Muscle of leg (tissue), 3 donors: ENCODE measurements at regions not wholly inside any gene's neighbourhood (a gene's known extent, or its start where the extent isn't known, plus 50 kb on each side); places are given as distances from the start of the nearest gene placed in this dataset.

ENCODE experiments used
- DNase-seq: peaks from one replicate; pipeline ENCODE4 v3.0.0; 2013
- H3K27ac ChIP-seq: one replicate; pipeline ENCODE4 v1.5.1; 2013; ENCODE audit warnings: mild to moderate bottlenecking, low read length, control low read depth
- H3K27me3 ChIP-seq: one replicate; pipeline ENCODE4 v1.6.1; 2013; ENCODE audit warnings: low read length; ENCODE audit not compliant: control insufficient read depth, insufficient read depth
- H3K36me3 ChIP-seq: one replicate; pipeline ENCODE4 v1.6.1; 2013; ENCODE audit warnings: low read length; ENCODE audit not compliant: control insufficient read depth, insufficient read depth
- H3K4me1 ChIP-seq: one replicate; pipeline ENCODE4 v1.6.1; 2013; ENCODE audit warnings: low read length; ENCODE audit not compliant: control insufficient read depth, insufficient read depth
- H3K4me3 ChIP-seq: one replicate; pipeline ENCODE4 v1.5.1; 2013; ENCODE audit warnings: low read length, control low read depth
- H3K9me3 ChIP-seq: replicated peaks from 2 replicates; pipeline ENCODE4 v1.6.1; 2013; ENCODE audit warnings: low read depth, low read length; ENCODE audit not compliant: control insufficient read depth
- WGBS: methylation state at CpG from one replicate; pipeline ENCODE4 v1.1.5; 2013; ENCODE audit warnings: missing lambda C conversion rate; ENCODE audit not compliant: insufficient coverage; 5-methylcytosine and 5-hydroxymethylcytosine counted together

DNA sequence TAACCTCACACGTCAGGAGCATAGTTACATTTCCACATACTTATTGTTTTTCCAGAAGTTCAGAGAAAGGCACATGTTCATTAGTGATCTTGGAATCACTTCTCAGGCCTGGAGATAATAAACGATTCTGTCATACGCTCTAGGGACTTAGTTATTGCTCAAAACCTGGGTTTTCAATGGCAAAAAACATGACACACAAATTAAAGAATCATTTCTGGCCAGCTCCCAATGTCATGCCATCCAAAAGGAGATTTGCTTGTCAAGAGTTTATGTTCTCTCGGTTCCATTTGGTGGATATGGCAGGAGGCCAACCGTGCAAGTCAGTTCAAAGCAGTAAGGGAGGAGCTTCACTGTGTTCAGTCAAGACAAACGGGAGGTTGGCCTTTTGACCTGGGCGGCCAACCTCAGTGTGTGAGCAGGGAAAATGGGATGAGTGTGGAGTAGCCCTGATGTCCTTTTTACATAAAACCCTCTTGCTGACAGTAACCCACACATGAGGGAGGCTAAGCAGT lies 123.4 kb downstream of the NXNL2 start:
- Histone ChIP-seq H3K27ac (peak overlapping the region; percentile 15), H3K4me3 (no peak overlapping the region), H3K4me1 (peaks cover 6% of the 10 kb centered on the region), H3K27me3 (no peaks in the 10 kb centered on the region), H3K36me3 (no peaks in the 10 kb centered on the region), H3K9me3 (no peaks in the 10 kb centered on the region)
- DNase-seq, result peak; percentile 66
- WGBS, result 13% methylated on average over 5 of the region's 7 CpGs

DNA sequence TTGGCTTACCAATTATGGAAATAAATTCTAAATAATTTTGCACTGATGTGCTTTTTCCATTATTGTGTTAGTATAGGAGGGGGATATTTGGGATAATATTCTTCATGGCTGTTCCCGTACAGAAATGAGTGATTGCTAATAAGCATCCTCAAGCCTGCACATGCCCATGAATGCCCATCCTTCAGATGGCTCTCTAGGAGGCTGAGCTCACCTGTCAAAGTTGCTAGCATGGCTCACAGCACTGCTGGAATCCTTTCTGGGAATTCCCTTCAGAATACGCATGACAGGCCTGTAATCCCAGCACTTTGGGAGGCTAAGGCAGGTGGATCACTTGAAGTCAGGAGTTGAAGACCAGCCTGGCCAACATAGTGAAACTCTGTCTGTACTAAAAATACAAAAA lies 124.1 kb downstream of the NXNL2 start:
- DNase-seq, result no peak
- Histone ChIP-seq H3K4me3 (no peak overlapping the region), H3K36me3 (no peaks in the 10 kb centered on the region), H3K9me3 (no peaks in the 10 kb centered on the region), H3K27ac (no peak overlapping the region), H3K4me1 (peaks cover 6% of the 10 kb centered on the region), H3K27me3 (no peaks in the 10 kb centered on the region)
- 73% methylated on average over 2 of the region's 2 CpGs for WGBS

DNA sequence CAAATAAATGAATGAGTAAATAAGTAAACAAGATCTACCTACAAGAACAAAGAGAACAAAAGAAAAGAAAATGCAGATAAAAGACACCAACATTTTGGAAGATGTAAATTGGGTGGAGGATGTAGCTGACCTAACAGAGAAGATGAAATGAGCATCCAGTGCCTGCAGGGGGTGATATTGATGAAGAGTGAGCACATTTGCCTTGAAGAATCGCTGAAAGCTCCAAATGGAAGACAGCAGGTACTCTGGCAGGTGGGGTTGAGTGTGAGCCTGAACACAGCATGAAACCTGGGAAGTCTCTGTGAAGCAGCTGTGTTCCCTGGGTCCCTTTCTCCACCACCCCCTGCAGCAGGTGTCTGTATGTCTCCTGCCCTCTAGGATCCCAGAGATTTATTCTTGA lies 125.6 kb downstream of the NXNL2 start:
- Histone ChIP-seq H3K27me3 (no peaks in the 10 kb centered on the region), H3K36me3 (no peaks in the 10 kb centered on the region), H3K9me3 (no peaks in the 10 kb centered on the region), H3K4me1 (peaks cover 6% of the 10 kb centered on the region), H3K4me3 (no peak overlapping the region), H3K27ac (no peak overlapping the region)
- no peak for DNase-seq
- WGBS, result 22% methylated on average over 1 of the region's 1 CpG

DNA sequence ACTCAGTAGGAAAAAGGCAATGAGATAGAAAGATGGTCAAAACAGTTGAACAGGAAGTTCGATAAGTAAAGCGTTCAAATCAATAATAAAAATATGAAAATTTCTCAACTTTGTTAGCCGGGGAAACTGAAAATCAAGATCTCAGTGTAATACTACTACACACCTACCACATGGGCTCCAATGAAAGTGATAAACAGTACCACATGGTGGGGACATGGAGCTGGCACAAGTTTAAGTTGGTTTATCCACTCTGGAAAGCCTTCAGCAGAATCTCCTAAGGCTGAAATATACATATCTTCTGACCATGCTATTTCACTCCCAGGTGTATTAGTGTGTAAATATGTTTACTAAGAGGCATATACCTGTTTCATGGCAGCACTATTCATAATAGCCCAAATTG lies 126.8 kb downstream of the NXNL2 start:
- H3K4me1 ChIP-seq, result peaks cover 6% of the 10 kb centered on the region
- H3K27me3 ChIP-seq, result no peaks in the 10 kb centered on the region
- no peak for DNase-seq
- H3K9me3 ChIP-seq, result no peaks in the 10 kb centered on the region
- no peak overlapping the region for H3K4me3 ChIP-seq
- WGBS, result no CpG with 5 or more reads among the region's 3 CpGs
- H3K36me3 ChIP-seq, result no peaks in the 10 kb centered on the region
- no peak overlapping the region for H3K27ac ChIP-seq

DNA sequence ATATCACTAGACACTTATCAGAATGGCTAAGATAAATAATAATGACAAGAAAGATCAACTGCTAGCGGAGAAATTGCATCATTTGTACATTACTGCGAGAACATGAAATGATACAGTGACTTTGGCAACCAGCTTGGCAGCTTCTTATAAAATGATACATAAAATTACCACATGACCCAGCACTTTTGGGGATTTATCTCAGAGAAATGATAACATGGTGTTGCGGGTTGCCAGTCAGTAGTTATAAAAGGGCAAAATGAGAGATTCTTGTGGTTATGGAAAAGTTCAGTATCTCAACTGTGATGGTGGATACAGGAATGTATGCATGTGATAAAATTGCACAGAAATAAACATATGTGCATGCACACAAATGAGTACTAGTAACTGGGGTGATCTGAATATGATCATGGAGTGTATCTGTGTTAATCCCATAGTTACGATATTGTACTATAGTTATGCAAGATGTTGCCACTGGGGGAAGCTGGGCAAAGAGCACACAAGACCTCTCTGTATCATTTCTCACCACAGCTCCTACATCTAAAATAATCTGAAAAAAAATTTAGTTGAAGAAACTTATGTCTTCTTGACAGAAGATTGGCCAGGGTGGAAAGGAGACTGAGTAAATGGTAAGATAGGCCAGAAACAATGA lies 128.9 kb downstream of the NXNL2 start:
- H3K27me3 ChIP-seq, result no peaks in the 10 kb centered on the region
- no peaks in the 10 kb centered on the region for H3K4me1 ChIP-seq
- H3K4me3 ChIP-seq, result no peak overlapping the region
- no peaks in the 10 kb centered on the region for H3K9me3 ChIP-seq
- no peak for DNase-seq
- H3K27ac ChIP-seq, result no peak overlapping the region
- WGBS, result 100% methylated on average over 1 of the region's 4 CpGs
- H3K36me3 ChIP-seq, result no peaks in the 10 kb centered on the region

DNA sequence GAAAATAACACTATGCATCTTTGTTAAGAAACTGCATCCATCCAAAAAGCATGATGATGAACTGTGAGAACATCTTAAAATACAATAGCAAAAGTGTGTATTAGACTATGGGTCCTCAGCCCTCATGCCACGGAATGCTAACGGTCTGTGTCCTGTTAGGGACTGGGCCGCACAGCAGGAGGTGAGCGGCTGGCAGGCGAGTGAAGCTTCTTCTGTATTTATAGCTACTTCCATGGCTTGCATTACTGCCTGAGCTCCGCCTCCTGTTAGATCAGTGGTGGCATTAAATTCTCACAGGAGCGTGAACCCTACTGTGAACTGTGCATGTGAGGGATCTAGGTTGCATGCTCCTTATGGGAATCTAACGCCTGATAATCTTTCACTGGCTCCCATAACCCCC lies 129.8 kb downstream of the NXNL2 start:
- Histone ChIP-seq H3K9me3 (no peaks in the 10 kb centered on the region), H3K4me3 (no peak overlapping the region), H3K27me3 (no peaks in the 10 kb centered on the region), H3K27ac (no peak overlapping the region), H3K36me3 (no peaks in the 10 kb centered on the region), H3K4me1 (no peaks in the 10 kb centered on the region)
- WGBS, result 40% methylated on average over 1 of the region's 8 CpGs
- no peak for DNase-seq

DNA sequence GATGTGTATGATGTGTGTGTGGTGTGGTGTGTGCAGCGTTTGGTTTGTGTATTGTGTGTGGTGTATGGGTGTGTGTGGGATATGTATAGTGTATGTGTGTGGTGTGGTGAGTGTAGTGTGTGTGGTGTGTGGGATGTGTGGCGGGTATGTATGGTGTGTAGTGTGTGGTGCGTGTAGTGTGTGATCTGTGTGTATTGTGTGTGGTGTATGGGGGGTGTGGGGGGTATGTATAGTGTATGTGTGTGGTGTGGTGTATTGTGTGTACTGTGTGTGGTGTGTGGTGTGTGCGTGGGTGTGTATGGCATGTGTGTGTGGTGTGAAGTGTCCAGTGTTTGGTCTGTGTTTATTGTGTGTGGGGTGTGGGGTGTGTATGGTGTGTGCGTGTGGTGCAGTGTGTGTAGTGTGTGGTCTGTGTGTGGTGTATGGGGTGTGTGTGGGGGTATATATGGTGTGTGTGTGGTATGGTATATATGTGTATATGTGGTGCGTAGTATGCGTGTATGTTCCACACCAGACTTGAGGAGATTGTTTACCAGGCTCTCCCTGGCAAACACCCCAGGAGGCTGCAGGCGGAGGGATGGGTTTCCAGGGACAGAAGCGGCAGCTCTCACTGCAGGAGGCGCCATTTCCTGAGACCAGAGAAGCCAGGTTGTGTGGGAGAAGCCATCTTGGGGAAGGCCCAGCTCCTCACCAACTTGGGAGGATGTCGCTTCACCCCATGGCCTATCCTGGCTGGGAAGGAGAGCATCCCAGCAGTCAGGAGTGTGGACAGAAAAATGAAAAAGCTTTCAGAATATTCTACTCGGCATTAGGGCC lies 138.1 kb downstream of the NXNL2 start:
- Histone ChIP-seq H3K4me1 (peaks cover 4% of the 10 kb centered on the region), H3K36me3 (no peaks in the 10 kb centered on the region), H3K27ac (peak overlapping the region; percentile 9), H3K4me3 (no peak overlapping the region), H3K27me3 (no peaks in the 10 kb centered on the region), H3K9me3 (no peaks in the 10 kb centered on the region)
- DNase-seq, result no peak
- WGBS, result 69% methylated on average over 8 of the region's 12 CpGs

DNA sequence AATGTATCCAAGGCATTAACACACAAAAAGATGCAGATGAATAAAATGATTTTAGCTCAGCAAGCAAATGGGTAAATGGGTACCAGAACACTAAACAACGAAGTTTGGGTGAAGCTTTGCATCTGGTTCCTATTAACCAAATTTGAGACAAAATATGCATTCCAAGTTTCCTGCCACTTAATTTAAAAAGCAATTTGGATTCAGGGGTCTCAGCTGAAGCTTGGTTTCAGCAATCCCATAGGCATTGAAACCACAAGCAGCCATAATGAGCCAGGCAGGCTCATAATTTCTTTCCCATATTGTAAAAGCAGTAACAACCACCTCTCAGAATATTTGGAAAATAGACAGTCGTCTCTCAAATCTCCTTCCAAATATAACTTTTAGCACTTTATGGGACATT lies 138.9 kb downstream of the NXNL2 start:
- peak; percentile 66 for DNase-seq
- no CpG with 5 or more reads among the region's 2 CpGs for WGBS

DNA sequence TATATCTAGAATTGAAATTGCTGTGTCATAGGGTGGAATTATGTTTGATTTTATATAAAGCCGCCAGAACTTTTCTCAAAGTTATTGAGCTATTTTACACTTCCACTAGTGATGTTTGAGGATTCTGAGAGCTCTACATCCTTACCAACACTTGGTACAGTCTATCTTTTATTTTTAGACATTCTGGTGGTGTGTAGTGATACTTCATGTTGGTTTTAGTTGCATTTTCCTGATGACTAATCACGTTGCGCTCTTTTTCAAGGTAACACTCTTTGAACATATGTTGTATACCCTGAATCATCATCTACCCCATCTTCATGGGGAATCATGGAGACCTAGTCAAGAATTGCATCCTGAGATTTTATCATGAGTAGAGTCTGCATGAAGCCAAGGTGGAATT lies 141.7 kb downstream of the NXNL2 start:
- Histone ChIP-seq H3K9me3 (no peaks in the 10 kb centered on the region), H3K4me1 (peaks cover 10% of the 10 kb centered on the region), H3K4me3 (no peak overlapping the region), H3K27me3 (no peaks in the 10 kb centered on the region), H3K36me3 (no peaks in the 10 kb centered on the region), H3K27ac (no peak overlapping the region)
- WGBS, result no CpG with 5 or more reads among the region's 3 CpGs
- DNase-seq, result no peak

More for the DNA sequence above, 138.9 kb downstream of the NXNL2 start:
- no peaks in the 10 kb centered on the region for H3K27me3 ChIP-seq
- peaks cover 4% of the 10 kb centered on the region for H3K4me1 ChIP-seq
- H3K27ac ChIP-seq, result peak overlapping the region; percentile 9
- H3K9me3 ChIP-seq, result no peaks in the 10 kb centered on the region
- H3K36me3 ChIP-seq, result no peaks in the 10 kb centered on the region
- no peak overlapping the region for H3K4me3 ChIP-seq

DNA sequence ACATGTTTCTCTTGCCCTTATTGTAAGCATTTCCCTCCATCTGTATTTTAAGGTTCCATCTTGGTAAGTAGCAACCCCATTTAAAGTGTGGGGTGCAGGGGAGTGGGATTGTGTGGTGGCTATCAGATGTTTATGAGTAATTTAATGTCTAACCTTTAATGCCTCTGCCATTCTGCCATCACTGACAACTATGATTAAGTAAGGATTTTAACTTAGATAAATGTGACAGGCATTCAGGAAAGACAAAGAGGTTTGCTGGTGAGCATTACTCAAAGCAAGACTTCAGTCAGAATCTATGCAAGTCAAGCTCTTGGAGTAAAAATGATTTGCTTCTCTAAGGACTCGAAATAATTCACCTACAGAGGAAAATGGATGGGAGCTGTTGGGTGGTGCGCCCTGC lies 143.0 kb downstream of the NXNL2 start:
- DNase-seq, result no peak
- WGBS, result no CpG with 5 or more reads among the region's 2 CpGs
- no peaks in the 10 kb centered on the region for H3K9me3 ChIP-seq
- no peaks in the 10 kb centered on the region for H3K27me3 ChIP-seq
- no peak overlapping the region for H3K27ac ChIP-seq
- H3K4me1 ChIP-seq, result peaks cover 15% of the 10 kb centered on the region
- H3K4me3 ChIP-seq, result no peak overlapping the region
- no peaks in the 10 kb centered on the region for H3K36me3 ChIP-seq
